SH-SY5Y (cell line): ENCODE measurements at regions not wholly inside any gene's neighbourhood (a gene's known extent, or its start where the extent isn't known, plus 50 kb on each side); places are given as distances from the start of the nearest gene placed in this dataset.

ENCODE experiments used
- GATA2 ChIP-seq: IDR thresholded peaks from 2 replicates; pipeline ENCODE4 v1.6.1; 2011; ENCODE audit warnings: mild to moderate bottlenecking, low read depth, low read length
- GATA3 ChIP-seq: IDR thresholded peaks from 2 replicates; pipeline ENCODE4 v1.6.1; 2011; ENCODE audit warnings: low read depth, mild to moderate bottlenecking, low read length, moderate library complexity

DNA sequence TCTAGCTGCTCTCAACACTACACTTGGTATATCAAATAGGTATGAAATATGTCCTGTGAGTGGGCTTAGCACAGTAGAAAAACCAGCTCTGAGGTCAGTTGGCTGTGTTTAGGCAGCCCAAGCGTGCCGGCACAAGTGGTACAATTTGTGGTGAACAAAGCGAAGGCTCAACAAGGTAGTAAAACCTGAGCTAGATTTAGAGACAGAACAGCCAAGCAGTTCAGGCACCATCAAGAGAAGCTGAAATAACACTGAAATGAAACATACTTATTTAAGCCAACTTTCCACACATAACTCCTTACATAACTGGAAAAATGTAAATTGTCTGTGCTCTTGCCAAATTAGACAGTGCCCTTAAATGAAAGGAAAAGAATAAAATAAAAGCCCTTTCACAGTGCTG lies 596.8 kb upstream of the FBXO33 start:
- TF ChIP-seq GATA2: no peak
- TF ChIP-seq GATA3: no peak
